SH-SY5Y (cell line): ENCODE measurements at regions not wholly inside any gene's neighbourhood (a gene's known extent, or its start where the extent isn't known, plus 50 kb on each side); places are given as distances from the start of the nearest gene placed in this dataset.

Experiments used
- GATA2 ChIP-seq: IDR thresholded peaks from 2 replicates; pipeline ENCODE4 v1.6.1; 2011; ENCODE audit warnings: mild to moderate bottlenecking, low read depth, low read length
- GATA3 ChIP-seq: IDR thresholded peaks from 2 replicates; pipeline ENCODE4 v1.6.1; 2011; ENCODE audit warnings: low read depth, mild to moderate bottlenecking, low read length, moderate library complexity

- TF ChIP-seq GATA3 (no peak), GATA2 (no peak)
These were observed 205.8 kb upstream of the HDAC9 start for GRCh38 chr7:18289788-18290187.
